ENCODE measurements at regions not wholly inside any gene's neighbourhood (a gene's known extent, or its start where the extent isn't known, plus 50 kb on each side); places are given as distances from the start of the nearest gene placed in this dataset.

GRCh38 chr13:58397596-58398387, 766.2 kb downstream of the PCDH17 start:
- WGBS (ENCODE audit: insufficient coverage, insufficient replicate concordance, low lambda C conversion rate, missing lambda C conversion rate), result 27% methylated on average over 6 of the region's 6 CpGs
- ChIA-PET CTCF (no interaction called here), RAD21 (ENCODE audit: unreplicated experiment) (no interaction called here)

More at GRCh38 chr13:58397596-58398387, 766.2 kb downstream of the PCDH17 start:
- Histone ChIP-seq H3K4me3 (no peak overlapping the region), H3K27ac (ENCODE audit: control insufficient read depth, insufficient read depth) (no peak overlapping the region), H4K20me1 (ENCODE audit: control insufficient read depth, insufficient read depth) (no peaks in the 10 kb centered on the region), H3K9ac (ENCODE audit: control insufficient read depth, insufficient read depth, low read length) (no peak overlapping the region), H3K9me3 (replicated peaks; ENCODE audit: control insufficient read depth, insufficient read depth, low read length) (no peaks in the 10 kb centered on the region), H3K79me2 (ENCODE audit: control insufficient read depth, insufficient read depth, low read length) (no peaks in the 10 kb centered on the region), H2AFZ (ENCODE audit: control insufficient read depth, low read depth, low read length) (no peak overlapping the region), H3K27me3 (replicated peaks in 1 of 2; ENCODE audit: control insufficient read depth in 2 of 2, insufficient read depth in 2 of 2, low read length in 1 of 2) (no peaks in the 10 kb centered on the region), H3K36me3 (ENCODE audit: control insufficient read depth in 2 of 2, insufficient read depth in 2 of 2, low read length in 1 of 2) (no peaks in the 10 kb centered on the region), H3K4me1 (ENCODE audit: control insufficient read depth, insufficient read depth, low read length) (no peaks in the 10 kb centered on the region), H3K4me2 (ENCODE audit: control insufficient read depth, insufficient read depth) (no peak overlapping the region)
- SMC1A ChIA-PET (ENCODE audit: uncharacterized antibody, unreplicated experiment), result no interaction called here
- no peak for TF ChIP-seq YBX1 (IDR thresholded peaks at IDR 0.05)
- no peak for TF ChIP-seq MTA2 (IDR thresholded peaks at IDR 0.05; ENCODE audit: low read depth)
- TF ChIP-seq STAT3 (IDR thresholded peaks at IDR 0.05; ENCODE audit: low read depth, low read length), result no peak
- TF ChIP-seq BCL11A (IDR thresholded peaks at IDR 0.05; ENCODE audit: low read depth, low read length), result no peak
- no peak for TF ChIP-seq HCFC1 (IDR thresholded peaks at IDR 0.05; ENCODE audit: low read length)
- TF ChIP-seq SRF (IDR thresholded peaks at IDR 0.05; ENCODE audit: low read depth in 2 of 2, low read length in 2 of 2), result no peak
- TF ChIP-seq ETV6 (conservative IDR thresholded peaks at IDR 0.05 in 1 of 2, IDR thresholded peaks at IDR 0.05 in 1 of 2; ENCODE audit: borderline replicate concordance in 1 of 2, low read depth in 1 of 2), result no peak
- TF ChIP-seq MXI1 (IDR thresholded peaks at IDR 0.05; ENCODE audit: low read depth, low read length), result no peak
- TF ChIP-seq CUX1 (IDR thresholded peaks at IDR 0.05; ENCODE audit: insufficient replicate concordance, low read depth, low read length), result no peak
- no peak for TF ChIP-seq ESRRA (IDR thresholded peaks at IDR 0.05; ENCODE audit: low read length)
- TF ChIP-seq USF2 (IDR thresholded peaks at IDR 0.05; ENCODE audit: borderline replicate concordance, low read depth, low read length), result no peak
- TF ChIP-seq PRDM15 (CRISPR knock-in tag; IDR thresholded peaks at IDR 0.05), result no peak
- no peak for TF ChIP-seq SIX5 (IDR thresholded peaks at IDR 0.05; ENCODE audit: low read depth, low read length, severe bottlenecking)
- no peak for TF ChIP-seq CBX5 (IDR thresholded peaks at IDR 0.05; ENCODE audit: low read depth)
- TF ChIP-seq ZNF207 (IDR thresholded peaks at IDR 0.05; ENCODE audit: borderline replicate concordance), result no peak
- intact Hi-C loops (cut with micrococcal nuclease; ENCODE audit: unreplicated experiment) (no loop called here), in situ Hi-C loops (cut with MboI) (no loop called here)
- DNase-seq (ENCODE audit: low read depth, low spot score), result no peak
- POLR2A ChIA-PET, result interaction anchor here (0.9 kb wide), 1 partner anchor 37 kb away, joined by 3 read pairs; no protein-coding TSS in a partner anchor
- ATAC-seq, result no peak
- no TSS peak for BruUV-seq (replicated peaks)
- FAIRE-seq, result no peak
